Mesothelial cell of epicardium (in vitro differentiated cells): ENCODE measurements at regions not wholly inside any gene's neighbourhood (a gene's known extent, or its start where the extent isn't known, plus 50 kb on each side); places are given as distances from the start of the nearest gene placed in this dataset.

Experiments
- DNase-seq, 2 experiments: peaks; one replicate each; pipeline ENCODE4 v3.0.0; 2021; ENCODE audit warnings: low spot score in 2 of 2; ENCODE audit not compliant: unreplicated experiment in 2 of 2
- H3K27ac Mint-ChIP-seq: 2 replicates; pipeline ENCODE4 v1.8.0; 2021; ENCODE audit warnings: mixed read lengths
- H3K27me3 Mint-ChIP-seq: 2 replicates; pipeline ENCODE4 v1.8.0; 2021; ENCODE audit warnings: low read depth, mixed read lengths
- H3K36me3 Mint-ChIP-seq: 2 replicates; pipeline ENCODE4 v1.8.0; 2021; ENCODE audit warnings: mixed read lengths
- H3K4me1 Mint-ChIP-seq: 2 replicates; pipeline ENCODE4 v1.8.0; 2021; ENCODE audit warnings: mixed read lengths
- H3K4me3 Mint-ChIP-seq: 2 replicates; pipeline ENCODE4 v1.8.0; 2021; ENCODE audit warnings: mild to moderate bottlenecking, moderate library complexity, mixed read lengths
- H3K9me3 Mint-ChIP-seq: 2 replicates; pipeline ENCODE4 v1.8.0; 2021; ENCODE audit warnings: mixed read lengths
- TF ChIP-seq, protein P1 (sequence below): fragments of 200-600 bp; sonication (generic); IDR thresholded peaks from one replicate; pipeline ENCODE4 v1.5.0; 2021; ENCODE audit warnings: antibody characterized with exemption; ENCODE audit not compliant: unreplicated experiment

DNA sequence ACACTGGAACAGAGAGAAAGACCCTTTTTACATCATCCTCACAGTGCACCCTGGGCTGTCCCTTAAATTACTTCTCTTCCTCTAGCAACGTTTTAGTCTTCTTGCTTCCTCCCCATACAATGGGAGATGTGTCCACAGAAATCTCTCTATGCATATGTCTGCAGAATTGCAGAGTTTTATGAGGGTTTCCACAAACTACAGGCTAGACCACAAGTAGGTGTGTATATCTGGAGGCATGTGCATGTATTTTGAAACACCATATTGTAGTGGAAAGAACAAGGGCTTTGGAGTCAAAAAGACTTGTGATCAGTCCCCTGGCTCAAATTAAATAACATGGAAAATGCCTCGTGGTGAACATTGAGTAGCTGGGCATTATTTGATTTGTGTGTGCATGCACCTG is 121.3 kb upstream of the IPO9 start:
- no peaks in the 10 kb centered on the region for H3K27me3 Mint-ChIP-seq
- no peak for DNase-seq
- H3K4me3 Mint-ChIP-seq, result no peak overlapping the region
- TF ChIP-seq, protein P1, sequence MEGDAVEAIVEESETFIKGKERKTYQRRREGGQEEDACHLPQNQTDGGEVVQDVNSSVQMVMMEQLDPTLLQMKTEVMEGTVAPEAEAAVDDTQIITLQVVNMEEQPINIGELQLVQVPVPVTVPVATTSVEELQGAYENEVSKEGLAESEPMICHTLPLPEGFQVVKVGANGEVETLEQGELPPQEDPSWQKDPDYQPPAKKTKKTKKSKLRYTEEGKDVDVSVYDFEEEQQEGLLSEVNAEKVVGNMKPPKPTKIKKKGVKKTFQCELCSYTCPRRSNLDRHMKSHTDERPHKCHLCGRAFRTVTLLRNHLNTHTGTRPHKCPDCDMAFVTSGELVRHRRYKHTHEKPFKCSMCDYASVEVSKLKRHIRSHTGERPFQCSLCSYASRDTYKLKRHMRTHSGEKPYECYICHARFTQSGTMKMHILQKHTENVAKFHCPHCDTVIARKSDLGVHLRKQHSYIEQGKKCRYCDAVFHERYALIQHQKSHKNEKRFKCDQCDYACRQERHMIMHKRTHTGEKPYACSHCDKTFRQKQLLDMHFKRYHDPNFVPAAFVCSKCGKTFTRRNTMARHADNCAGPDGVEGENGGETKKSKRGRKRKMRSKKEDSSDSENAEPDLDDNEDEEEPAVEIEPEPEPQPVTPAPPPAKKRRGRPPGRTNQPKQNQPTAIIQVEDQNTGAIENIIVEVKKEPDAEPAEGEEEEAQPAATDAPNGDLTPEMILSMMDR, result no peak
- peaks cover 18% of the 10 kb centered on the region for H3K4me1 Mint-ChIP-seq
- H3K36me3 Mint-ChIP-seq, result no peaks in the 10 kb centered on the region
- no peak overlapping the region for H3K27ac Mint-ChIP-seq
- H3K9me3 Mint-ChIP-seq, result no peaks in the 10 kb centered on the region

DNA sequence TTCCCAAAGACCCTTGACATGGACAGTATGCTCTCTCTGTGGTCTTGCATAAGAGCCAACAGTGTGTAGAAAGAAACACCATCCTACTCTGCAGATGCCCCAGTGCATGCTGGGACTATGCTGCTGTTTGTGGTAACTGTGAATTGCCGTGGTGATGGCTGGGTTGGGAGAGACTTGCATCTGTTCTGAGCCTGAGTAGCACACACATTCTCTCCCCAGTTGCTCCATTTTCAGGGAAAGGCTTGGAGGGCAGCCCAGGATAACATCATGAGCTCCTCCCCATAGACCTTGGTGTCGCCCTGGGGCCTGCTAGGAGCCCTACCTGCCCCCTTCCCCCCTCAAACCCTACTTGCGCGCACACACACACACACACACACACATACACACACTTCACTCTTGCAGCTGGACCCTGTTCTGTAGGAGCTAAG is 120.9 kb upstream of the IPO9 start:
- TF ChIP-seq, protein P1, result no peak
- Mint-ChIP-seq H3K27ac (no peak overlapping the region), H3K27me3 (no peaks in the 10 kb centered on the region), H3K9me3 (no peaks in the 10 kb centered on the region), H3K36me3 (no peaks in the 10 kb centered on the region), H3K4me1 (peaks cover 15% of the 10 kb centered on the region), H3K4me3 (no peak overlapping the region)
- no peak for DNase-seq

DNA sequence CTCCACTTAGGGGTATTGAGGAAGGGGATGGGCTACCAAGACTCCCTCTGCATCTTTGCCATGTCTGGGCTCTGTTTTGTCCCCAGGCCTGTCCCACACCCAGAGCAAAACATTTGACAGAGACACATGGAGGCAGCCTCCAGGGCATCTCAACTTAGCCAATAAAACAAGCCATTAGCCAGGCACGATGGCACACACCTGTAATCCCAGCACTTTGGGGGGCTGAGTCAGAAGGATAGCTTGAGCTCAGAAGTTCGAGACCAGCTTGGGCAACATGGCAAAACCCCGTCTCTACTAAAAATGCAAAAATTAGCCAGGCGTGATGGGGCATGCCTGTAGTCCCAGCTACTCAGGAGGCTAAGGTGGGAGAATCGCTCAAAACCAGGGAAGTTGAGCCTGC is 120.3 kb upstream of the IPO9 start:
- H3K4me3 Mint-ChIP-seq, result no peak overlapping the region
- no peaks in the 10 kb centered on the region for H3K27me3 Mint-ChIP-seq
- no peaks in the 10 kb centered on the region for H3K9me3 Mint-ChIP-seq
- no peaks in the 10 kb centered on the region for H3K36me3 Mint-ChIP-seq
- no peak for DNase-seq
- H3K27ac Mint-ChIP-seq, result no peak overlapping the region
- peaks cover 10% of the 10 kb centered on the region for H3K4me1 Mint-ChIP-seq
- TF ChIP-seq, protein P1, result no peak

DNA sequence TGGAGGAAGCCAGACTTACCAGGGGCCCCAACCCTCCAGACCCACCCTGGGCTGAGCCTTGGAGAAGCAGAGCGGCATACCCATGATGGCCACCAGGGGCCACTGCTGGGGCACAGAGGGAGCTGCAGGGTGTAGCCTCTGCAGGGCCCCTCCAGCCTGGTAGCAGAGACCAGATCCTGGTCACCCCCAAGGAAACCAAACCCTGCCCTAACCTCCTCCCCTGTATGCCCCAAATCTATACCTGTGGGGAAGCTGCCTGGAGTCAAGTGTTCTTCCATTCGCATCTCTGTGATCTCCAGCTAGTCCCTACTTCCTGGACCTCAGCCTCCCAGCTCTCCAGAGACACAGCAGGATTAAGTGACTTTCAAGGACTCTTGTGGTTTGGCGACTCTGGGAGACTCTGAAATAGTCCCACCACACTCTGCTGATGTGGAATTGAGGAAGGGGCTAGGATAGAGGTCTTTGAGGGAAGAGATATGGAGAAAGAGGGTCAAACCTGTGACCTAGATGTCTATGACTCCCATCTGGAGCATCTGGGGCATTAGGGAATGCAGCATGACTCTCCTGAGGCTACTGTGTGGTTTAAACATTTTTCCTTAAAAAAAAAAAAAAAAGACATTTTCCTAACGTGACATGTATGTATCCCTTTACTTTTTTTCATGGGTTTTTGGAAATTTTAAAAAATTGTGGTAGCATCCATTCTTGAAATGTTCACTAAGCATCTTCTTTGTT is 119.2 kb upstream of the IPO9 start:
- H3K4me3 Mint-ChIP-seq, result no peak overlapping the region
- no peak overlapping the region for H3K27ac Mint-ChIP-seq
- peaks cover 13% of the 10 kb centered on the region for H3K4me1 Mint-ChIP-seq

DNA sequence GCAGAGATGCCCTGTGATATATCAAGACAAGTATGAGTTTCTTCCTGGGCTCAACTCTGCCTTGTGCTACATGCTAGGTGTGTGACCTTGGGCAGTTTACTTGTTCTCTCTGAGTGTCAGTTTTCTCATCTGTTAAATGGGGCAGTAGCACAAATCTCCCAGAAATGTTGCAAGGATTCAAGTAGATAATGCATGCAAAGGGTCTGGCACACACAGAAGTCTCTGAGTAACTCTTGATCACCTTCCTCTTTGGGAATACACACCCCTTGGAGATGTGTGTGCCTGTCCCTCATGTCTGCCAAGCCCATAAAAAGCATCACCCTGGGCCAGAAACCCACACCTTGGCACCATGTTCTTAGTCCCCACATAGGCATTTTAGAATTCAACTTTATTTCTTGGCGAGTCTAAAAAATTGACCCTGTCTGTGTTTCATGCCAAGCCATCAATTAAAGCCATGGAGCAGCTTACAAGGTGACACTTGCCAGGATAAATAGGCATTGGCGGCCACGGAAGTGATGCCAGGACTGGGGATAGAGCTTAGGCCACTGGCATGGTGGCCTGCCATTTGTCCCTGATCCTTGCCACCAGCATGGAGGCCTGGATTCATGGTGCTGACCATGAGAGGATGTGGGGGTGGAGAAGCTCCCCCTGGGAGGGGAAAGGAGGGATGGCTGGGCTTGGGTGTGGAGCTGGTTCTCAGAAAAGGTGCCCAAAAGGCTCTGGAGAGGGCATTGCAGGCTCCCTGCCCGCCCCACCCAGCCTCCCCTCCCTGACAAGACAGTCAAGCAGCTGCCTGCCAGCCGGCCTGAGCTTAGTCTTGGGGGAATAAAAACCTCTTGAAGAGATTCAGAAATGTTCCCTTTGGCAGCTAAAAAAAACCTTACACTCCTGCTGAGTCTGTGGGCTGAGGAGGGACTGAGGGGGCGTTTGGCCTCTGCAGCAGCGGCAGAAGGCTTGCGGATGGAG is 118.0 kb upstream of the IPO9 start:
- Mint-ChIP-seq H3K4me1 (peaks cover 13% of the 10 kb centered on the region), H3K27ac (peak overlapping the region; percentile 25), H3K36me3 (peaks cover 3% of the 10 kb centered on the region), H3K4me3 (no peak overlapping the region), H3K9me3 (no peaks in the 10 kb centered on the region), H3K27me3 (no peaks in the 10 kb centered on the region)
- DNase-seq, result no peak
- TF ChIP-seq, protein P1, result no peak

More for the DNA sequence above, 119.2 kb upstream of the IPO9 start:
- Mint-ChIP-seq H3K9me3 (no peaks in the 10 kb centered on the region), H3K36me3 (peaks cover 3% of the 10 kb centered on the region), H3K27me3 (no peaks in the 10 kb centered on the region)
- TF ChIP-seq, protein P1, result peak; percentile 94
- peak; percentile 46 to 76 for DNase-seq
